ENCODE measurements at regions not wholly inside any gene's neighbourhood (a gene's known extent, or its start where the extent isn't known, plus 50 kb on each side); places are given as distances from the start of the nearest gene placed in this dataset.

DNA sequence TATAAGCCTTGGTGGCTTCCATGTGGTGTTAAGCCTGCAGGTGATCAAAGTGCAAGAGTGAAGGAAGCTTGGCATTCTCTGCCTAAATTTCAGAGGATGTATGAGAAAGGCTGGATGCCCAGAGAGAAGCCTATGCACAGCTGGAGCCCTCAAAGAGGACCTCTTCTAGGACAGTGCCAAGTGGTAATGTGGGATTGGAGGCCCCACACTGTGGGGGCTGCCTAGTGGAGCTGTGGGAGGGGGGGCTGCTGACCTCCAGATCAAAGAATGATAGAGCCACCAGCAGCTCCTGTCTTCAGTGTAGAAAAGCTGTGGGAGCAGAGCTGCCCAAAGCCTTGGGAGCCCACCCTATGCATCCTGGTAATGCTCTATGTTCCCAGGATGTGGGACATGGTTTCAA is 1512.7 kb upstream of the TPTE start:
- TF ChIP-seq, protein P1, sequence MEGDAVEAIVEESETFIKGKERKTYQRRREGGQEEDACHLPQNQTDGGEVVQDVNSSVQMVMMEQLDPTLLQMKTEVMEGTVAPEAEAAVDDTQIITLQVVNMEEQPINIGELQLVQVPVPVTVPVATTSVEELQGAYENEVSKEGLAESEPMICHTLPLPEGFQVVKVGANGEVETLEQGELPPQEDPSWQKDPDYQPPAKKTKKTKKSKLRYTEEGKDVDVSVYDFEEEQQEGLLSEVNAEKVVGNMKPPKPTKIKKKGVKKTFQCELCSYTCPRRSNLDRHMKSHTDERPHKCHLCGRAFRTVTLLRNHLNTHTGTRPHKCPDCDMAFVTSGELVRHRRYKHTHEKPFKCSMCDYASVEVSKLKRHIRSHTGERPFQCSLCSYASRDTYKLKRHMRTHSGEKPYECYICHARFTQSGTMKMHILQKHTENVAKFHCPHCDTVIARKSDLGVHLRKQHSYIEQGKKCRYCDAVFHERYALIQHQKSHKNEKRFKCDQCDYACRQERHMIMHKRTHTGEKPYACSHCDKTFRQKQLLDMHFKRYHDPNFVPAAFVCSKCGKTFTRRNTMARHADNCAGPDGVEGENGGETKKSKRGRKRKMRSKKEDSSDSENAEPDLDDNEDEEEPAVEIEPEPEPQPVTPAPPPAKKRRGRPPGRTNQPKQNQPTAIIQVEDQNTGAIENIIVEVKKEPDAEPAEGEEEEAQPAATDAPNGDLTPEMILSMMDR (IDR thresholded peaks at IDR 0.05 in 2 of 3, conservative IDR thresholded peaks at IDR 0.05 in 1 of 3; ENCODE audit: borderline replicate concordance in 1 of 3, insufficient read depth in 1 of 3, low read depth in 2 of 3, low read length in 2 of 3), result no peak
- no peak for TF ChIP-seq POLR2A (IDR thresholded peaks at IDR 0.05; ENCODE audit: borderline replicate concordance, extremely low read depth, insufficient read depth, insufficient read length)
- no peak for TF ChIP-seq YY1 (IDR thresholded peaks at IDR 0.05; ENCODE audit: extremely low read depth, insufficient replicate concordance, low read depth, low read length)
- TF ChIP-seq EZH2 (IDR thresholded peaks at IDR 0.05), result no peak
- no peak for TF ChIP-seq SRF (IDR thresholded peaks at IDR 0.05; ENCODE audit: low read depth)
- TF ChIP-seq POLR2AphosphoS5 (IDR thresholded peaks at IDR 0.05; ENCODE audit: low read depth, low read length), result no peak
- no peak for TF ChIP-seq RAD21 (IDR thresholded peaks at IDR 0.05; ENCODE audit: low read depth)
- TF ChIP-seq, protein P2, sequence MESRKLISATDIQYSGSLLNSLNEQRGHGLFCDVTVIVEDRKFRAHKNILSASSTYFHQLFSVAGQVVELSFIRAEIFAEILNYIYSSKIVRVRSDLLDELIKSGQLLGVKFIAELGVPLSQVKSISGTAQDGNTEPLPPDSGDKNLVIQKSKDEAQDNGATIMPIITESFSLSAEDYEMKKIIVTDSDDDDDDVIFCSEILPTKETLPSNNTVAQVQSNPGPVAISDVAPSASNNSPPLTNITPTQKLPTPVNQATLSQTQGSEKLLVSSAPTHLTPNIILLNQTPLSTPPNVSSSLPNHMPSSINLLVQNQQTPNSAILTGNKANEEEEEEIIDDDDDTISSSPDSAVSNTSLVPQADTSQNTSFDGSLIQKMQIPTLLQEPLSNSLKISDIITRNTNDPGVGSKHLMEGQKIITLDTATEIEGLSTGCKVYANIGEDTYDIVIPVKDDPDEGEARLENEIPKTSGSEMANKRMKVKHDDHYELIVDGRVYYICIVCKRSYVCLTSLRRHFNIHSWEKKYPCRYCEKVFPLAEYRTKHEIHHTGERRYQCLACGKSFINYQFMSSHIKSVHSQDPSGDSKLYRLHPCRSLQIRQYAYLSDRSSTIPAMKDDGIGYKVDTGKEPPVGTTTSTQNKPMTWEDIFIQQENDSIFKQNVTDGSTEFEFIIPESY (IDR thresholded peaks at IDR 0.05; ENCODE audit: extremely low read depth, insufficient replicate concordance, low read length), result no peak
- no peak for TF ChIP-seq ELF1 (IDR thresholded peaks at IDR 0.05; ENCODE audit: borderline replicate concordance, low read depth)
- TF ChIP-seq, protein P3, sequence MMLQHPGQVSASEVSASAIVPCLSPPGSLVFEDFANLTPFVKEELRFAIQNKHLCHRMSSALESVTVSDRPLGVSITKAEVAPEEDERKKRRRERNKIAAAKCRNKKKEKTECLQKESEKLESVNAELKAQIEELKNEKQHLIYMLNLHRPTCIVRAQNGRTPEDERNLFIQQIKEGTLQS (IDR thresholded peaks at IDR 0.05), result no peak
- no peak for TF ChIP-seq SP1 (IDR thresholded peaks at IDR 0.05; ENCODE audit: low read depth)
- TF ChIP-seq, protein P4, sequence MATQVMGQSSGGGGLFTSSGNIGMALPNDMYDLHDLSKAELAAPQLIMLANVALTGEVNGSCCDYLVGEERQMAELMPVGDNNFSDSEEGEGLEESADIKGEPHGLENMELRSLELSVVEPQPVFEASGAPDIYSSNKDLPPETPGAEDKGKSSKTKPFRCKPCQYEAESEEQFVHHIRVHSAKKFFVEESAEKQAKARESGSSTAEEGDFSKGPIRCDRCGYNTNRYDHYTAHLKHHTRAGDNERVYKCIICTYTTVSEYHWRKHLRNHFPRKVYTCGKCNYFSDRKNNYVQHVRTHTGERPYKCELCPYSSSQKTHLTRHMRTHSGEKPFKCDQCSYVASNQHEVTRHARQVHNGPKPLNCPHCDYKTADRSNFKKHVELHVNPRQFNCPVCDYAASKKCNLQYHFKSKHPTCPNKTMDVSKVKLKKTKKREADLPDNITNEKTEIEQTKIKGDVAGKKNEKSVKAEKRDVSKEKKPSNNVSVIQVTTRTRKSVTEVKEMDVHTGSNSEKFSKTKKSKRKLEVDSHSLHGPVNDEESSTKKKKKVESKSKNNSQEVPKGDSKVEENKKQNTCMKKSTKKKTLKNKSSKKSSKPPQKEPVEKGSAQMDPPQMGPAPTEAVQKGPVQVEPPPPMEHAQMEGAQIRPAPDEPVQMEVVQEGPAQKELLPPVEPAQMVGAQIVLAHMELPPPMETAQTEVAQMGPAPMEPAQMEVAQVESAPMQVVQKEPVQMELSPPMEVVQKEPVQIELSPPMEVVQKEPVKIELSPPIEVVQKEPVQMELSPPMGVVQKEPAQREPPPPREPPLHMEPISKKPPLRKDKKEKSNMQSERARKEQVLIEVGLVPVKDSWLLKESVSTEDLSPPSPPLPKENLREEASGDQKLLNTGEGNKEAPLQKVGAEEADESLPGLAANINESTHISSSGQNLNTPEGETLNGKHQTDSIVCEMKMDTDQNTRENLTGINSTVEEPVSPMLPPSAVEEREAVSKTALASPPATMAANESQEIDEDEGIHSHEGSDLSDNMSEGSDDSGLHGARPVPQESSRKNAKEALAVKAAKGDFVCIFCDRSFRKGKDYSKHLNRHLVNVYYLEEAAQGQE (IDR thresholded peaks at IDR 0.05; ENCODE audit: low read depth), result no peak

All from HCT116 (cell line).